Caki2 (cell line): ENCODE measurements at regions not wholly inside any gene's neighbourhood (a gene's known extent, or its start where the extent isn't known, plus 50 kb on each side); places are given as distances from the start of the nearest gene placed in this dataset.
"Not testable (repeated sequence)": the region's sequence is repeated elsewhere in the genome, so short reads cannot be mapped to it uniquely, and the experiment has no call there.

ENCODE experiments used
- DNase-seq: peaks from one replicate; pipeline ENCODE4 v3.0.0-alpha.2; 2015; ENCODE audit warnings: low read depth
- in situ Hi-C: cut with HindIII; loops from 2 replicates; pipeline ENCODE4 v1.10.0; 2016; ENCODE audit warnings: low sequenced_read_pairs, low pct_unique_long_range_greater_than_20kb, mixed read lengths

DNA sequence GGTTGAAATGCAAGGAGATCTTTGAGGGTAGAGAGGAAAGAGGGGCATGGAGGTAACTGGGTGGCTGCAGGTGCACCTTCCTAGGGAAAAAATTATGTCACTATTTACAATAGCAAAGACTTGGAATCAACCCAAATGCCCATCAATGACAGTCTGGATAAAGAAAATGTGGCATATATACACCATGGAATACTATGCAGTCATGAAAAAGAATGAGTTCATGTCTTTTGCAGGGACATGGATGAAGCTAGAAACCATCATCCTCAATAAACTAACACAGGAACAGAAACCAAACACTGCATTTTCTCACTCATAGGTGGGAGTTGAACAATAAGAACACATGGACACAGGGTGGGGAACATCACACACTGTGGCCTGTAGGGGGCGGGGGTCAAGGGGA, 243.4 kb upstream of the GHR start:
- in situ Hi-C loops, DNase-seq: not testable (repeated sequence)

DNA sequence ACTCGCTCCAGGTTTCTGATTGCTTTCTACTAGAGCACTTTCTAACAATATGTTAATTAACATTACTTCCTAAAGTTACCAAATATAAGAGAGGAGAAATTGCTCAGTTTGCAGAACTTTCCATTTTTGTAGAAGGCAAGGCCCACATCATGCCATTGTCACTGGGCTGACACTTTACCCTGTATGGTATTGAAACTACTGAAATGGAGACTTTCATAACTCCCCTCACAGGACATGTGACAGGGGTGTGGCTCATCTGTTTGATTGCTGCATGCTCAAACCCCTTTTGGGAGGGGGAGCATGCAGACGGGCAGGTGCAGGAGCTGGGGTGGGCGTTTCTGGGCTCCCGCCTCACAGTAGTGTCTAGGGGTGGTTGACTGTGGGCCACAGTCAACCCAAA, 206.3 kb upstream of the GHR start:
- no peak for DNase-seq
- in situ Hi-C loops, result no loop called here

DNA sequence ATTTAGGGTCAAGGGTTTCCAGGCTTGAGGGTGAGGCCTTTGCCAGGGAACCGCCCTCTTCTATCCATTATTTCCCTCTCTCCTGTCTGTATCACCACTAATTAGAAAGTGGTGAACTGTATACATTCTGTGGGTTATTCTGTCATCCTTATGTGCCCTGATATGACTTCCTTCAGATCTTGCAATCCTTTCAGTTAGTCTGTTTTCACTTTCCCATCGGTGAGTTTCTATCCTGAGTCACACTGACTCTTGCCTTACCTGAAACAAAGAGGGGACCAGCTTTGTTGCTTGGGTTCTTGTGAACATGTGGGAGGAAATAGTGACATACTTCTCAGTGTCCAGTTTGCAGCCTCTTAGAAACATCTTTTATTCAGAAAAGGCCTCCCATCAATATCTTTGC, 205.4 kb upstream of the GHR start:
- no peak for DNase-seq
- in situ Hi-C loops, result no loop called here

DNA sequence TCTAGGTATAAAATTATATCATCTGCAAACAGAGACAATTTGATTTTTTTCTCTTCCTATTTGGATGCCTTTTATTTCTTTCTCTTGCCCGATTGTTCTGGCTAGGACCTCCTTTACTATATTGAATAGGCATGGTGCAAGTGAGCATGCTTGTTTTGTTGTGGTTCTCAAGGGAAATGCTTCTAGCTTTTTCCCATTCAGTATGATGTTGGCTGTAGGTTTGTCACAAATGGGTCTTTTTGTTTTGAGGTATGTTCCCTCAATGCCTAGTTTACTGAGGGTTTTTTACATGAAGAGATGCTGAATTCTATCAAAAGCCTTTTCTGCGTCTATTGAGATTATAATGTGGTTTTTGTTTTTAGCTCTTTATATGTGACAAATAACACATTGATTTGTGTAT, 198.2 kb upstream of the GHR start:
- no peak for DNase-seq
- in situ Hi-C loops, result no loop called here

DNA sequence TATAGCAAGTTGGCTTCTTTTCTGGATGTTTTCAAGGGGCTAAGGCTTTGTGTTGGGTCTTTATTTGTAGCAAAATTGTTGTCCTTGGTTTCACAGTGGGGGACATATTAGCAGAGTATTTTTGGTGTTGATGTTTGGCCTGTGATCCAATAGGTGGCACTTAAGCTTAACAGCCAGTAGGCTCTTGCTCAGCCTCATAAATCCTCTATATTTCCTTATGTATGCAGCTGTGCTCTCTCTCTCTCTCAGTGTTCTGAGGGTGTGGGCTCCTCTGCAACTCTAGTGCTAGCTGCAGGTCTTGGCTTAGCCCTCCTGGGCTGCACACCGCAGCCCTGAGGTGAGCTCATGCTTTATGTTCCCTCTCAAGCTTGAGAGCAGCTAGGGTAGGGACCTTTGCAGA, 195.0 kb upstream of the GHR start:
- no peak for DNase-seq
- in situ Hi-C loops, result no loop called here

DNA sequence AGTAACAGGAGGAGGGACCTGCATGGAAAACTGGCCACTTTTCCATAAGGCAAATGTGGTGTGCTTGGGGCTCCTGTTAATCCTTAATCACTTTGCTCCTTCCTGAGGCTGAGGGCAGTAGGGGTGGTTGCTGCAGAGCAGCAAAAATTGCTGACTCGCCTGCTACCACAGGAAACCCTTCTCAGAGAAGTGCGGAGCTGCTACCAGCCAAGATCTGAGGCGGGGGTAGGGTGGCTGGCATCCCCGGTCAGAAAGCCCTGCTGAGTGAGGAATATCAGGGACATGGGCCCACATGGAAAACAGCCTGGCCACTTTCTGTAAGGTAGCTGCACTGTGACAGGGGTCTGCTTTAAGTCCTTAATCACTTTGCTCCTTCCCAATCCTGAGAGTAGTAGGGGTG, 192.4 kb upstream of the GHR start:
- no peak for DNase-seq
- in situ Hi-C loops, result no loop called here

DNA sequence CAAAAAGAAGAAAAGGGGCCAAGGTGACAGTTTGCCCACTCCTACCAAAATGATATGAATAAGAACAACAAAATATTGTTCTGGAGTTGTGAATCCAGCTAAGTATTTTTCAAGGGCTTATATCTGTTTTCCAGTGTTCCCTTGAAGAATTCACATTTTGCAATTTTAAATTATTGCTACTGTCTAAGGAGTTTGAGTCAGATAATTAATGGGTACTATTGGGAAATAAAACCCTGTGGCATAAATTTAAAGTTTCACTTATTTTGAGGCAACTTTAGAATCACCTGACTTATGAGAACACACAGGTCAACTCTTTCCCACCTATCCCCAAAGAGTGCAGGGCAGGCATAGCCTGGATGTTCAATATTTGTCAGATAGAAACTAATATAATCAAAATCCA, 188.0 kb upstream of the GHR start:
- in situ Hi-C loops, result no loop called here
- no peak for DNase-seq

DNA sequence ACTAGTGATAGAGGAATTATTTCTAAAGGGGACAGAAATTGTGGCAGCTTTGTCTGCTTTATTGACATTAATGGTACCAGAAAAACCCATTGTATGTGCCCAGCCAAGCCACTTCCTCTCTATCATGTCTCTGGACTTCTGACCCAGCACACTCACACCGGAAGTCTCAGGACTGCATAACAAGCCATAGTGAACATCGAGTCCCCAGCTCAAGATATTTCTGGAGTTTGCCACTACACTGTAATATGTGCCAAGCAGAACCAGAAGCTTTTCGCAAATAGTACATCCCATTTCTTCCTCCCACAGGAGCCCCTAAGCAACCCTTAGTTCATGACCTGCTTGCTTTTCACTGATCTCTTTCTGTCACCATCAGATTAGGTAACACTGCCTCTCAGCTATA, 187.4 kb upstream of the GHR start:
- DNase-seq, result no peak
- in situ Hi-C loops, result no loop called here

DNA sequence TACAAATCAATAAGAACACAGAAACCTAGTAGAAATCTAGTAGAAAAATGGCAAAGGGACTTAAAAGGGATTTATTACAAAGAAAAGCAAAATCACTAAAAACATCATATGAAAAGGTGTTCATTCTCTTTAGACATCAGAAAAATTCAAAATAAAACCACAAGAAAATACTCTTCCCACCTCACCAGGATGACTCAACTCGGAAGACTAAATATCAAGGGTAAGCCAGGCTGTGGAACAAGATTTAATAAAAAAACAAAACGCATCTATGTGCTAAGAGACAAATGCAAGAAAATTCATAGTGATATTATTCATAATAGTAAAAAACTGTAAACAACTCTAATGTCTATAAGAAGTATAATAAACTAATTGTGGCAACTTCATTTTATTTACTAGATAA, 181.6 kb upstream of the GHR start:
- no peak for DNase-seq
- in situ Hi-C loops, result no loop called here

DNA sequence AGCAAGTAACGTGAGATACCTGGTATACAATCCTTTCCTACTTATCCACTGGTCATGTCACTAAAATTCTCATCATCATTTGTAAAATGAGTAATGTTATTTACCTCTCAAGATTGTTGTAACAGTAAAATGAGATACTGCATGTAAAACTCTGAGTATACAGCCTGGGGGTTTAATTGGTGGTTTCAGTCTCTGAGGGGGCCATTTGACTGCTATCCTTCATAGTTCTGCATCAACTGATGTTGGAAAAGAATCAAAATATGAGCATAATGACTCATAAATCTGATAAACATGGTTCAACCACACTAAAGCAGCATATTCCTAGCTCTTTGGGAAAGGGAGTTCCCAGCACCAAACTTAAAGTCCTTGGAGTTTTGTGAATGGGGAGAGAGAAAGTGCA, 181.0 kb upstream of the GHR start:
- in situ Hi-C loops, result no loop called here
- no peak for DNase-seq

DNA sequence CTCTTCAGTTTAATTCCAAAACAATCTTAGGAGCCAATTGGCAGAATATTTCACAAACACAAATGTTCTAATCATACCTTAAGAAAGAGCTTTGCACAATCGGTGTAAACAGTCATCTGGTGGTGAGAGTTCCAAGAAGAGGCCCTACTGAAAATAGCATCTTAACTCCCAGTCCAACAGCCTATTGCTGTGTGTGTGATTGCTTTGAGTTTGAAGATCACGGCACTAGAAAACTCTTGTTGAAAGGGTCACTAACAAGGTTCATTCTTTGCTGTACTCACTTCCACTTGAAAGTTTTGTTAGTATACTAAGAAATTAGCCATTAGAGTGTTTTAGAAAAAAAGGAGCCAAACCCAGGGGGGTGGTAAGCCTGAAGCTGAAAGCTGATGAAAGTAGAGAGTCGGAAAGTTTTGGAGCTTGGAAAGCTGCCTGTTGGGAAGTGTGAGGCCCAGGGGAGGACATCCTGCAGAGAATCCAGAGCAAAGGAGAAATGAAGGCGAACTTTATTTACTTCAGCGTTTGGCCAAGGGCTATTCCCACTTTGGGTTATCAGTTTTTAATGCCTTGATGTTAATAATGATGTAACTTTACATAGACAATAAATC, 180.3 kb upstream of the GHR start:
- no peak for DNase-seq
- in situ Hi-C loops, result no loop called here

DNA sequence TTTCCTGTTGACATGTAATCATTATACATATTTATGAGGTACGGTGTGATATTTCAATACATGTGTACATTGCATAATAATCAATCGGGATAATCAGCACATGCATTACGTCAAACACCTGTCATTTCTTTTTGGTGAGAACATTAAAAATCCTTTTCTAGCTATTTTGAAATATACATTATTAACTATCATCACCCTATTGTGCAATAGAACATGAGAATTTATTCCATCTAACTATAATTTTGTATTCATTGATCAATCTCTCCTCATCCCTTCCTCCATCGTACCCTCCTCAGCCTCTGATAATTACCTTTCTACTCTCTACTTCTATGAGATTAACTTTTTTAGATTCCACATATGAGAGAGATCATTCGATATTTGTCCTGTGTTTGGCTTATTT, 170.9 kb upstream of the GHR start:
- no peak for DNase-seq
- in situ Hi-C loops, result no loop called here

DNA sequence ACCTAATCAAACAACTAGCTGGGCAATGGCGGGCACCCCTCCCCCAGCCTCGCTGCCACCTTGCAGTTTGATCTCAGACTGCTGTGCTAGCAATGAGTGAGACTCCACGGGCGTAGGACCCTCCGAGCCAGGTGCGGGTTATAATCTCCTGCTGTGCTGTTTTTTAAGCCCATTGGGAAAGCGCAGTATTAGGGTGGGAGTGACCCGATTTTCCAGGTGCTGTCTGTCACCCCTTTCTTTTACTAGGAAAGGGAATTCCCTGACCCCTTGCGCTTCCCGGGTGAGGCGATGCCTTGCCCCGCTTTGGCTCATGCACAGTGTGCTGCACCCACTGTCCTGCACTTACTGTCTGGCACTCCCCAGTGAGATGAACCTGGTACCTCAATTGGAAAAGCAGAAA, 163.3 kb upstream of the GHR start:
- DNase-seq, in situ Hi-C loops: not testable (repeated sequence)

DNA sequence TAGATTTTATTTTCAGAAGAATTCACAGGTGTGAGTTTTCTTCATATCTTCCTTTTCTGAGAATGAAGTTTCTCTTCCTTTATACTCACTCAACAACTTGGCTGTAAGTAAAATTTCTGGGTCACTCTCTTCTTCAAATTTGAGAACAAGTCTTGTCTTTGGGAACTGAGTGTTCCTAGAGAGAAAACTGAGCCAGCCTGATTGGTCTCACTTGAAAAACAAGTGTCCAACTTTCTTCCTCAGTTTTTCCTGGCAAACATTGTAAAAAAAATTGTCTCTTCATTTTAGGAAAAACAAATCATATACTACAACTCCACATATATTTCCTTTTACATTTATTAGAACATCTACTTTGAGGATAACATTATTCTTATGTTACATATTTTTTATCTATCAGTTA, 156.1 kb upstream of the GHR start:
- in situ Hi-C loops, result no loop called here
- no peak for DNase-seq

DNA sequence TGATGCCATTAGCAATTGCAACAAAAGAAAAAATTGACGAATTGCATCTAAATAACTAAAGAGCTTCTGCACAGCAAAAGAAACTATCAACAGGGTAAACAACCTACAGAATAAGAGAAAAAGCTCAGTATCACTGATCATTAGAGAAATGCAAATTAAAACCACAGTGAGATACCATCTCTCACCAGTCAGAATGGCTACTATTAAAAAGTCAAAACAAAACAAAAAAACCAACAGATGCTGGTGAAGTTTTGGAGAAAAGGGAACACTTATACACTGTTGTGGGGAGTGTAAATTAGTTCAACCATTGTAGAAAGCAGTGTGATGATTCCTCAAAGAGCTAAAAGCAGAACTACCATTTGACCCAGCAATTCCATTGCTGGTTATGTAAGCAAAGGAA, 155.1 kb upstream of the GHR start:
- DNase-seq, in situ Hi-C loops: not testable (repeated sequence)

DNA sequence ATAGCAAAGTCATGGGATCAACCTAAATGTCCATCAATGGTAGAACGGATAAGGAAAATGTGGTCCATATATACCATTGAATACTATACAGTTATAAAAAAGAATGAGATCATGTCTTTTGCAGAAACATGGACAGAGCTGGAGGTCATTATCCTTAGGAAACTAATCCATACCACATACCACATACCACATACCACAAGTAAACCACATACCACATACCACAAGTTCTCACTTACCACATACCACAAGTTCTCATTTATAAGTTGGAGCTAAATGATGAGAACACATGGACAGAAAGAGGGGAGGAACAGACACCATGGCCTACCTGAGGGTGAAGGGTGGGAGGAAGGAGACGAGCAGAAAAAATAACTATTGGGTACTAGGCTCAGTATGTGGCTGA, 154.6 kb upstream of the GHR start:
- in situ Hi-C loops, result no loop called here
- no peak for DNase-seq

DNA sequence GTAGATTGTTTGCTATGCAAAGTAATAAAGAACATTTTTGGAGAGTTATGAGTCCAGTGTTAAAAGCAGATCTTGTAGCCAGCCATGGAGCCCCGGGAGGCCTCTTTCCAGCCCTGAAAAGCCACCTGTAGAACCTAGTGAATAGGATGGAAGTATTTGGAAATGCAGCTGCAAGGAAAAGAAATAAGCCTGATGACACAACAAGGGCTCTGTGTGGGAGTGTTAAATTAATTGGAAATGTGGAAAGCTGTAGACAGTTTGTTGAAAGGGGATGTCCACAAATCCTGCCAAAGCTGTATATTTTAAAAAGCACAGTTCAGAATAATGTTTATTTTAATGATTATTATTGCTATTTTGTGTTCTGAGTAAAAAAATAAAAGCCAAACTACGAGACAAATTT, 152.5 kb upstream of the GHR start:
- in situ Hi-C loops, result no loop called here

DNA sequence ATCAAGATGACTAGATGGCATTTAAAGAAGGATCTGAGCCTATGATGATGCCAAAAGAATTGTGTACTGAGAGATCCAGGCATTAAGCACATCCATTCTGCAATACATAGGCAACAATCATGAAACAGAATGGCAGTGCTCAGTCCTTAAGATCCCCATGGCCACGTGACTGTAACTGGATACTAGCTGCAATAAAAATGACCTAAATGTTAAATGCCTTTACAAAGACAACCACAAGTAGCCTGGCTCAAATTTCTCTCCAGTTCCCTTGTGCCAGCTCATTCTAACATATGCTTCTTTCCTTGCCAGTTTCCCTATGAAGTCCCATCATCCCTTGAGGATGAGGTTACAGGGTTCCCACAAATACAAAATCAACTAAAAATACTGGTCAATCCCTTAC, 148.3 kb upstream of the GHR start:
- no peak for DNase-seq
- in situ Hi-C loops, result no loop called here

More for the DNA sequence above, 152.5 kb upstream of the GHR start:
- no peak for DNase-seq

DNA sequence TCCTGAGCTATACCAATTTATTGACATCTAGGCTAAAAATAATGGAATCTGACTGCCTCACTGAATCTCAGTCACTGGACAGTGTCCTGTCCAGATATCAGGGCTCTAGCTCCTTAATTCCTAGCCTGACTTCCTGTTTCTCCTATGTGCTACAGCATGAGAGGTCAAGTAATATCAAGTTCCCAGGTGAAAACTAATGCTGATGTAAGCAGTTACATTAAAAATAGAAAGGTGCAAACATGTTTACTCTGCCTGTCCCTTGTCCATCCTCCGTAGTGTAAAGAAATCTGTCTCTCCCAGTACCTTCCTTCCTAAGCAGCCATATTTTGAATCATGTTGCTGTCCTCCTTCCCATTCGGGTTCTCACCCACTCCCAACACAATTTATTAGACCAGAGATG, 145.9 kb upstream of the GHR start:
- in situ Hi-C loops, result no loop called here
- DNase-seq, result no peak

DNA sequence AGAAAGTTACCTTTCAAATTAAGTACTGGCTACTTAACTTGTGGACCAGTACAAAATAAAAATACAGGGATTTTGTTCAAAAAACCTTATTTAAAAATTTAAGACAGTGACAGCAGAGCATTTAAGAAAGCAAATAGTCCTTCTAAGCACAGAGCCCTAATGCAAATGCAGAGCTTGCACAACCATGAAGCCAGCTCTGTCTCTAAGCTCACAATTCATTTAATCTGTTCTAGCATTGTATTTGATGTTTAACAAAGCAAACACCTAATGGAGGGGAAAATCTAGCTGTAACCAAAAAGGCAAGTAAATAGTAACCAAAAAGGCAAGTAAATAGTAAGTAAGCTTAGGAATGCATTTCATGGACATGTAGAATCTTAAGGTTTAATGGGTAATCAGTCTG, 138.7 kb upstream of the GHR start:
- in situ Hi-C loops, result no loop called here
- no peak for DNase-seq

DNA sequence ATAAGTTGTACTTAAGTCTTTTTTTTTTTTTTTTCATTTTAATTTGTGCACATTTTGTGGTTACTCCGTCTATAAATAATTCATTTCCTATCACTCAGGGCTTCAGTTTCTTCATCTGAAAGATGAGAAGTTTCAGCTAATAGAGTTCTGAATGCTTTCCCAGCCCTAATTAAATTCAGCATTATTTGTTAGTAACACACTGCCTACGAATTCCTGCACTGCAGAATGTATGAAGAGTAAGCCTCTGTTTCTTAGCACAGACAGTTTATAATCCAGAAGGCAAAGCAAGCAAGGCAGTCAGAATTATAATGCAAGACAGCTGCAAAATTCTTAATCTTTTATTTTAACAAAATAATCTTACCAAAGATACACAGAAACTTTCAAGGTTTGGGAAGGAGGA, 138.0 kb upstream of the GHR start:
- no peak for DNase-seq
- in situ Hi-C loops, result no loop called here
